ENCODE measurements at regions not wholly inside any gene's neighbourhood (a gene's known extent, or its start where the extent isn't known, plus 50 kb on each side); places are given as distances from the start of the nearest gene placed in this dataset.
"Not testable (repeated sequence)": the region's sequence is repeated elsewhere in the genome, so short reads cannot be mapped to it uniquely, and the experiment has no call there.

- DNase-seq, result not testable (repeated sequence)
Observed at GRCh38 chrY:20382085-20382484, 193.5 kb upstream of the EIF1AY start.

- DNase-seq, result no peak
Observed at GRCh38 chrY:20408201-20408600, 167.4 kb upstream of the EIF1AY start.

- peak; percentile 9 for DNase-seq
Observed at GRCh38 chrY:20422752-20423151, 152.8 kb upstream of the EIF1AY start.

GRCh38 chrY:20433670-20434069 lies 141.9 kb upstream of the EIF1AY start:
- no peak for DNase-seq

GRCh38 chrY:20444170-20444569 lies 131.4 kb upstream of the EIF1AY start:
- no peak for DNase-seq

GRCh38 chrY:20447601-20448000 lies 128.0 kb upstream of the EIF1AY start:
- DNase-seq, result no peak

- no peak for DNase-seq
Observed at GRCh38 chrY:20449277-20449676, 126.3 kb upstream of the EIF1AY start.

GRCh38 chrY:20470140-20470539 lies 105.4 kb upstream of the EIF1AY start:
- DNase-seq, result no peak

- DNase-seq, result no peak
Observed at GRCh38 chrY:20515982-20516381, 59.6 kb upstream of the EIF1AY start.
